ENCODE measurements at regions not wholly inside any gene's neighbourhood (a gene's known extent, or its start where the extent isn't known, plus 50 kb on each side); places are given as distances from the start of the nearest gene placed in this dataset.

- Histone ChIP-seq H3K36me3 (ENCODE audit: control insufficient read depth in 1 of 2, insufficient read depth in 2 of 2, low read length in 2 of 2) (no peaks in the 10 kb centered on the region), H3K4me3 (ENCODE audit: low read depth, low read length) (no peak overlapping the region), H2AFZ (ENCODE audit: insufficient read depth, low read length, poor library complexity) (no peak overlapping the region), H3K9me3 (ENCODE audit: insufficient read depth, low read depth, low read length) (peaks cover 6% of the 10 kb centered on the region), H4K12ac (ENCODE audit: low read depth, low read length) (no peak overlapping the region), H3K79me2 (ENCODE audit: control insufficient read depth, insufficient read depth, low read length, poor library complexity) (no peaks in the 10 kb centered on the region), H3K23ac (ENCODE audit: low read length) (no peak overlapping the region), H3K4ac (ENCODE audit: low read depth, low read length) (no peak overlapping the region), H2BK5ac (ENCODE audit: low read depth, low read length, poor library complexity) (no peak overlapping the region), H3K79me1 (ENCODE audit: low read length) (no peaks in the 10 kb centered on the region), H3K14ac (ENCODE audit: low read length) (no peak overlapping the region), H3K4me2 (ENCODE audit: low read length) (no peak overlapping the region), H3K18ac (ENCODE audit: low read length) (no peak overlapping the region), H3K9ac (ENCODE audit: low read length) (no peak overlapping the region), H4K91ac (ENCODE audit: low read depth, low read length) (no peak overlapping the region), H2BK120ac (ENCODE audit: insufficient read depth, low read length, poor library complexity) (no peak overlapping the region), H2AK5ac (ENCODE audit: low read length) (no peak overlapping the region), H3K27me3 (ENCODE audit: insufficient read depth, low read length) (no peaks in the 10 kb centered on the region), H2BK12ac (ENCODE audit: low read length) (no peak overlapping the region), H3K27ac (ENCODE audit: low read depth, low read length) (no peak overlapping the region), H3K4me1 (ENCODE audit: control insufficient read depth in 1 of 2, insufficient read depth in 2 of 2, low read length in 2 of 2) (no peaks in the 10 kb centered on the region), H4K8ac (ENCODE audit: low read depth, low read length) (no peak overlapping the region)
- WGBS (ENCODE audit: extremely low coverage, insufficient coverage, insufficient read length): 100% methylated on average over 1 of the region's 12 CpGs
- peak; percentile 49 to 82 for DNase-seq
Observed at GRCh38 chr3:194879126-194879877, 193.6 kb downstream of the FAM43A start.

- H2BK12ac ChIP-seq (ENCODE audit: low read length): no peak overlapping the region
- no peak for DNase-seq
- no peak overlapping the region for H3K18ac ChIP-seq (ENCODE audit: low read length)
- no peak overlapping the region for H2AK5ac ChIP-seq (ENCODE audit: low read length)
- no peaks in the 10 kb centered on the region for H3K27me3 ChIP-seq (ENCODE audit: insufficient read depth, low read length)
- H4K8ac ChIP-seq (ENCODE audit: low read depth, low read length): no peak overlapping the region
- H2AFZ ChIP-seq (ENCODE audit: insufficient read depth, low read length, poor library complexity): no peak overlapping the region
- no peaks in the 10 kb centered on the region for H3K4me1 ChIP-seq (ENCODE audit: control insufficient read depth in 1 of 2, insufficient read depth in 2 of 2, low read length in 2 of 2)
- no peak overlapping the region for H4K12ac ChIP-seq (ENCODE audit: low read depth, low read length)
- no peak overlapping the region for H3K14ac ChIP-seq (ENCODE audit: low read length)
- H2BK120ac ChIP-seq (ENCODE audit: insufficient read depth, low read length, poor library complexity): no peak overlapping the region
- no peak overlapping the region for H3K4me2 ChIP-seq (ENCODE audit: low read length)
- no peak overlapping the region for H2BK5ac ChIP-seq (ENCODE audit: low read depth, low read length, poor library complexity)
- WGBS (ENCODE audit: extremely low coverage, insufficient coverage, insufficient read length): no CpG with 5 or more reads among the region's 12 CpGs
- no peaks in the 10 kb centered on the region for H3K79me2 ChIP-seq (ENCODE audit: control insufficient read depth, insufficient read depth, low read length, poor library complexity)
- no peak overlapping the region for H3K23ac ChIP-seq (ENCODE audit: low read length)
- H3K79me1 ChIP-seq (ENCODE audit: low read length): no peaks in the 10 kb centered on the region
- H3K36me3 ChIP-seq (ENCODE audit: control insufficient read depth in 1 of 2, insufficient read depth in 2 of 2, low read length in 2 of 2): no peaks in the 10 kb centered on the region
- H4K91ac ChIP-seq (ENCODE audit: low read depth, low read length): no peak overlapping the region
- H3K9ac ChIP-seq (ENCODE audit: low read length): no peak overlapping the region
- H3K9me3 ChIP-seq (ENCODE audit: insufficient read depth, low read depth, low read length): peaks cover 7% of the 10 kb centered on the region
- no peak overlapping the region for H3K4me3 ChIP-seq (ENCODE audit: low read depth, low read length)
- H3K27ac ChIP-seq (ENCODE audit: low read depth, low read length): no peak overlapping the region
- no peak overlapping the region for H3K4ac ChIP-seq (ENCODE audit: low read depth, low read length)
Observed at GRCh38 chr3:194879991-194880939, 194.6 kb downstream of the FAM43A start.

- Histone ChIP-seq H3K4me3 (ENCODE audit: low read depth, low read length) (no peak overlapping the region), H3K4me2 (ENCODE audit: low read length) (no peak overlapping the region), H3K79me1 (ENCODE audit: low read length) (no peaks in the 10 kb centered on the region), H3K9ac (ENCODE audit: low read length) (no peak overlapping the region), H3K27me3 (ENCODE audit: insufficient read depth, low read length) (no peaks in the 10 kb centered on the region), H3K18ac (ENCODE audit: low read length) (no peak overlapping the region), H2AFZ (ENCODE audit: insufficient read depth, low read length, poor library complexity) (no peak overlapping the region), H3K79me2 (ENCODE audit: control insufficient read depth, insufficient read depth, low read length, poor library complexity) (no peaks in the 10 kb centered on the region), H2BK5ac (ENCODE audit: low read depth, low read length, poor library complexity) (no peak overlapping the region), H3K14ac (ENCODE audit: low read length) (no peak overlapping the region), H4K12ac (ENCODE audit: low read depth, low read length) (no peak overlapping the region), H3K9me3 (ENCODE audit: insufficient read depth, low read depth, low read length) (peaks cover 7% of the 10 kb centered on the region), H3K4me1 (ENCODE audit: control insufficient read depth in 1 of 2, insufficient read depth in 2 of 2, low read length in 2 of 2) (no peaks in the 10 kb centered on the region), H4K8ac (ENCODE audit: low read depth, low read length) (no peak overlapping the region), H4K91ac (ENCODE audit: low read depth, low read length) (no peak overlapping the region), H3K4ac (ENCODE audit: low read depth, low read length) (no peak overlapping the region), H2BK120ac (ENCODE audit: insufficient read depth, low read length, poor library complexity) (no peak overlapping the region), H3K23ac (ENCODE audit: low read length) (no peak overlapping the region), H2BK12ac (ENCODE audit: low read length) (no peak overlapping the region), H2AK5ac (ENCODE audit: low read length) (no peak overlapping the region), H3K27ac (ENCODE audit: low read depth, low read length) (no peak overlapping the region), H3K36me3 (ENCODE audit: control insufficient read depth in 1 of 2, insufficient read depth in 2 of 2, low read length in 2 of 2) (no peaks in the 10 kb centered on the region)
- WGBS (ENCODE audit: extremely low coverage, insufficient coverage, insufficient read length): no CpG with 5 or more reads among the region's 12 CpGs
- DNase-seq: no peak
Observed at GRCh38 chr3:194880940-194881925, 195.6 kb downstream of the FAM43A start.
